ENCODE measurements at regions not wholly inside any gene's neighbourhood (a gene's known extent, or its start where the extent isn't known, plus 50 kb on each side); places are given as distances from the start of the nearest gene placed in this dataset.

- intact Hi-C loops (cut with DNase I), result no loop called here
- Histone ChIP-seq H3K4me1 (peaks cover 9 to 23% of the 10 kb centered on the region in 2 donors), H3K27ac (peak overlapping the region; percentile 5 to 53 (median 27)), H3K4me3 (replicated peaks in 1 of 3) (no peak overlapping the region), H3K9me3 (no peaks in the 10 kb centered on the region), H3K36me3 (no peaks in the 10 kb centered on the region), H3K27me3 (no peaks in the 10 kb centered on the region)
- DNase-seq, result no peak
- TF ChIP-seq POLR2A (IDR thresholded peaks at IDR 0.05) (no peak), CTCF (IDR thresholded peaks at IDR 0.05) (no peak)
- WGBS, 2 donors, result 69 to 81% methylated on average over 3 of the region's 3 CpGs
Measured at GRCh38 chr3:30231277-30232141, 374.9 kb upstream of the TGFBR2 start.

DNA sequence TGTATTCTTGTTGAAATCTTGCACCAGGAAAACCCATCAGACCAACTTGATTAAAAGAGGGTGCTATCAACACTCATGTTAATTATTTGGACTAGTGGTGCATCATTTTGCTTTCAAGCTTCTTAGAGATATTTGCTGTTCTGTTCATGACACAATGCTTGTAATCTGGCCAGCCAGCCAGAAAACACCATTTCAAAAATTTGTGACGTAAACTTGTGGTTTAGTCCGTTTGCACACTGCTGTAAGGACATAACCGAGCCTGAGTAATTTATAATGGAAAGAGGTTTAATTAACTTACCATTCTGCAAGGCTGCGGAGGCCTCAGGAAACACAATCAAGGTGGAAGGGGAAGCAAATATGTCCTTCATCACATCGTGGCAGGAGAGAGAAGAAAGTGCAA is 374.3 kb upstream of the TGFBR2 start:
- no peak for DNase-seq
- Histone ChIP-seq H3K9me3 (no peaks in the 10 kb centered on the region), H3K36me3 (no peaks in the 10 kb centered on the region), H3K4me3 (replicated peaks in 1 of 3) (no peak overlapping the region), H3K27ac (peak overlapping the region in 2 of 3 donors; percentile 27 to 53), H3K4me1 (peaks cover 9 to 18% of the 10 kb centered on the region in 2 donors), H3K27me3 (no peaks in the 10 kb centered on the region)
- intact Hi-C loops (cut with DNase I), result no loop called here
- no peak for TF ChIP-seq CTCF (IDR thresholded peaks at IDR 0.05)
- no peak for TF ChIP-seq POLR2A (IDR thresholded peaks at IDR 0.05)
- WGBS, 2 donors, result 72 to 81% methylated on average over 5 of the region's 5 CpGs

GRCh38 chr3:30233913-30234646 is 372.3 kb upstream of the TGFBR2 start:
- DNase-seq, result no peak
- H3K27me3 ChIP-seq, result no peaks in the 10 kb centered on the region
- H3K9me3 ChIP-seq, result no peaks in the 10 kb centered on the region
- no peak overlapping the region for H3K4me3 ChIP-seq (replicated peaks in 1 of 3)
- peak overlapping the region in 1 of 3 donors; percentile 30 for H3K27ac ChIP-seq
- TF ChIP-seq CTCF (IDR thresholded peaks at IDR 0.05) (no peak), POLR2A (IDR thresholded peaks at IDR 0.05) (no peak)
- no peaks in the 10 kb centered on the region for H3K36me3 ChIP-seq
- H3K4me1 ChIP-seq, result peaks cover 2 to 10% of the 10 kb centered on the region in 2 donors
- intact Hi-C loops (cut with DNase I), result no loop called here
- 69 to 76% methylated on average over 2 of the region's 2 CpGs for WGBS, 2 donors

DNA sequence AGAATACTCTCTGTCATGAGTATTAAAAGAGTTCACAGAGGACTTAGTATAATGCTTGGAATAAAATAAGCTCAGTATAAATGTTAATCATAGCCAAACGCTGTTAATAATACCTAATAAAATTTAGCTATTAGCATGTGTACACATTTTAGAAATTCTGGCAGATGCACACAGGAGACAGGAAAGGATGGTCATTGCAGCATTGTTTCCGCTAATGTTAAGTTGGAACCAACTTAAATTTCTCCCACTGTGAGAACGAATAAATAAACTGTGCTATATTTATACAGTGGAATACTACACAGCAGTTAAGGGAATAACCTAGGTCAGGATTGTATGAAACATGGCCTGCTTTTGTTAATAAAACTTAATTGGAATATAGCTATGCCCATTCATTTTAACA is 370.4 kb upstream of the TGFBR2 start:
- Histone ChIP-seq H3K4me1 (peaks cover 2 to 5% of the 10 kb centered on the region in 2 donors), H3K36me3 (no peaks in the 10 kb centered on the region), H3K27me3 (no peaks in the 10 kb centered on the region), H3K4me3 (replicated peaks in 1 of 3) (no peak overlapping the region), H3K27ac (no peak overlapping the region), H3K9me3 (no peaks in the 10 kb centered on the region)
- intact Hi-C loops (cut with DNase I), result no loop called here
- no peak for TF ChIP-seq CTCF (IDR thresholded peaks at IDR 0.05)
- no peak for TF ChIP-seq POLR2A (IDR thresholded peaks at IDR 0.05)
- 83 to 84% methylated on average over 3 of the region's 3 CpGs for WGBS, 2 donors
- DNase-seq, result no peak

- WGBS, 2 donors, result 95 to 96% methylated on average over 4 of the region's 4 CpGs
- TF ChIP-seq POLR2A (IDR thresholded peaks at IDR 0.05) (no peak), CTCF (IDR thresholded peaks at IDR 0.05) (no peak)
- intact Hi-C loops (cut with DNase I), result no loop called here
- H3K27ac ChIP-seq, result no peak overlapping the region
- H3K9me3 ChIP-seq, result no peaks in the 10 kb centered on the region
- no peak for DNase-seq
- no peaks in the 10 kb centered on the region for H3K36me3 ChIP-seq
- H3K4me1 ChIP-seq, result no peaks in the 10 kb centered on the region
- H3K27me3 ChIP-seq, result no peaks in the 10 kb centered on the region
- no peak overlapping the region for H3K4me3 ChIP-seq (replicated peaks in 1 of 3)
Measured at GRCh38 chr3:30241721-30242120, 364.7 kb upstream of the TGFBR2 start.
